Sigmoid colon (tissue), 3 donors: ENCODE measurements at regions not wholly inside any gene's neighbourhood (a gene's known extent, or its start where the extent isn't known, plus 50 kb on each side); places are given as distances from the start of the nearest gene placed in this dataset.

ENCODE experiments used
- CTCF ChIP-seq, 4 experiments: fragments of 450-650 bp in 3 of 4; fragments of 200-600 bp in 1 of 4; IDR thresholded peaks; one replicate each; pipeline ENCODE4 v1.5.1; 2016 to 2019; ENCODE audit warnings: antibody characterized with exemption in 4 of 4, mild to moderate bottlenecking in 3 of 4, moderate library complexity in 2 of 4
- POLR2A ChIP-seq, 2 donors: fragments of 450-650 bp; IDR thresholded peaks; one replicate each; pipeline ENCODE4 v1.6.1; 2016; ENCODE audit warnings: antibody characterized with exemption in 2 of 2, mild to moderate bottlenecking in 2 of 2, moderate library complexity in 2 of 2

DNA sequence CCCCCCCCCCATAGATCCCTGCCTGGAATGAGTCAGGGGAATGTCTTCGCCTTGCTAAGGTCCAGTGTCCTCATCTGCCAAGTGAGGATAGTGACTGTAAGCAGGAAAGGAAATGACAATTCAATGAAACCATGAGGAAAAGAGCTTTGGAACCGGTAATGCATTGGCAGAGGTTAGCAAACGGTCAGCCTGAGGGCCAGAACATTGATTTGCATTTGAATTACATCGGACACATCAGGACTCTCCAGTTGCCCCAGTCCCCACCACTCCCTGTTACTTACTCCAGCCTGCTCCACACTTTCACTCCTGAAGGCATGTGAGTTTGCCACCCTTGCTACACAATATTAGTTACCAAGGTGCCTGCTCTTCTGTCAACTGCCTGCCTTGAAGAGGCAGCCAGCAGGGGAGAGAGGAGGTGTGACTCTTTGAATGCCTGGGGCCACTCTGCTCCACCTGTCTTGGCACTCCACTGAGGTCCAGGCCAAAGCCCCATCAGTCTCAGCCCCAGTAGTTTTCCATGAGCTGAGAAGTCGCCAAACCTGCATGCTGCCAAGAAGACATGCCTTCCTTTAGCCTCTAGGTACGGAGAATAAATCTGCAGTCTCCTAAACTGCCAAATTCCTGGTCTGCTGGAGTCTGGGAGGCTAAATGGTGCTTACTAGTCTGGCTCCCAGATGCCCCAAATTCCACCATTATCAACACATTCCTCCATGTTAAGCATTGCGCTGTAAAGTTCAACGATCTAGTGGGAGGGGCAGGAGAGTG, 191.7 kb upstream of the TLE3 start:
- TF ChIP-seq CTCF (IDR thresholded peaks at IDR 0.05): no peak
- no peak for TF ChIP-seq POLR2A (IDR thresholded peaks at IDR 0.05)
